ENCODE measurements at regions not wholly inside any gene's neighbourhood (a gene's known extent, or its start where the extent isn't known, plus 50 kb on each side); places are given as distances from the start of the nearest gene placed in this dataset.
"Not testable (repeated sequence)": the region's sequence is repeated elsewhere in the genome, so short reads cannot be mapped to it uniquely, and the experiment has no call there.

- TF ChIP-seq CTCF (IDR thresholded peaks at IDR 0.05): no peak
- Mint-ChIP-seq H3K27me3 (ENCODE audit: low read depth) (no peaks in the 10 kb centered on the region), H3K4me3 (ENCODE audit: unreplicated experiment) (no peak overlapping the region), H3K4me1 (ENCODE audit: low read depth) (peaks cover 39% of the 10 kb centered on the region), H3K36me3 (ENCODE audit: low read depth) (peaks cover 14% of the 10 kb centered on the region), H3K9me3 (ENCODE audit: low read depth) (peaks cover 12% of the 10 kb centered on the region), H3K27ac (ENCODE audit: unreplicated experiment) (peak overlapping the region; percentile 98)
- no peak for DNase-seq (ENCODE audit: low spot score)
These were observed 65.2 kb downstream of the EDN1 start for GRCh38 chr6:12355354-12355753.

GRCh38 chr6:12356431-12356830, 66.3 kb downstream of the EDN1 start:
- peaks cover 9% of the 10 kb centered on the region for H3K9me3 Mint-ChIP-seq (ENCODE audit: low read depth)
- no peak overlapping the region for H3K27ac Mint-ChIP-seq (ENCODE audit: unreplicated experiment)
- no peak overlapping the region for H3K4me3 Mint-ChIP-seq (ENCODE audit: unreplicated experiment)
- no peaks in the 10 kb centered on the region for H3K27me3 Mint-ChIP-seq (ENCODE audit: low read depth)
- no peak for TF ChIP-seq CTCF (IDR thresholded peaks at IDR 0.05)
- no peak for DNase-seq (ENCODE audit: low spot score)
- peaks cover 39% of the 10 kb centered on the region for H3K4me1 Mint-ChIP-seq (ENCODE audit: low read depth)
- H3K36me3 Mint-ChIP-seq (ENCODE audit: low read depth): peaks cover 10% of the 10 kb centered on the region

GRCh38 chr6:12356983-12357972, 67.1 kb downstream of the EDN1 start:
- no peak overlapping the region for H3K27ac Mint-ChIP-seq (ENCODE audit: unreplicated experiment)
- H3K36me3 Mint-ChIP-seq (ENCODE audit: low read depth): peaks cover 5% of the 10 kb centered on the region
- H3K4me1 Mint-ChIP-seq (ENCODE audit: low read depth): peaks cover 39% of the 10 kb centered on the region
- H3K27me3 Mint-ChIP-seq (ENCODE audit: low read depth): no peaks in the 10 kb centered on the region
- TF ChIP-seq CTCF (IDR thresholded peaks at IDR 0.05): no peak
- H3K4me3 Mint-ChIP-seq (ENCODE audit: unreplicated experiment): no peak overlapping the region
- H3K9me3 Mint-ChIP-seq (ENCODE audit: low read depth): peaks cover 3% of the 10 kb centered on the region
- DNase-seq (ENCODE audit: low spot score): no peak

- no peaks in the 10 kb centered on the region for H3K27me3 Mint-ChIP-seq (ENCODE audit: low read depth)
- TF ChIP-seq CTCF (IDR thresholded peaks at IDR 0.05): no peak
- H3K27ac Mint-ChIP-seq (ENCODE audit: unreplicated experiment): no peak overlapping the region
- no peak overlapping the region for H3K4me3 Mint-ChIP-seq (ENCODE audit: unreplicated experiment)
- H3K36me3 Mint-ChIP-seq (ENCODE audit: low read depth): no peaks in the 10 kb centered on the region
- DNase-seq (ENCODE audit: low spot score): no peak
- peaks cover 38% of the 10 kb centered on the region for H3K4me1 Mint-ChIP-seq (ENCODE audit: low read depth)
- no peaks in the 10 kb centered on the region for H3K9me3 Mint-ChIP-seq (ENCODE audit: low read depth)
These were observed 68.9 kb downstream of the EDN1 start for GRCh38 chr6:12359036-12359435.

GRCh38 chr6:12361042-12361765, 71.0 kb downstream of the EDN1 start:
- H3K9me3 Mint-ChIP-seq (ENCODE audit: low read depth): no peaks in the 10 kb centered on the region

GRCh38 chr6:12363277-12363650, 73.1 kb downstream of the EDN1 start:
- not testable (repeated sequence) for H3K36me3 Mint-ChIP-seq (ENCODE audit: low read depth); H3K9me3 Mint-ChIP-seq (ENCODE audit: low read depth); H3K27ac Mint-ChIP-seq (ENCODE audit: unreplicated experiment); H3K27me3 Mint-ChIP-seq (ENCODE audit: low read depth); DNase-seq (ENCODE audit: low spot score); H3K4me3 Mint-ChIP-seq (ENCODE audit: unreplicated experiment)
- H3K4me1 Mint-ChIP-seq (ENCODE audit: low read depth): peaks cover 25% of the 10 kb centered on the region

More at GRCh38 chr6:12361042-12361765, 71.0 kb downstream of the EDN1 start:
- no peak overlapping the region for H3K4me3 Mint-ChIP-seq (ENCODE audit: unreplicated experiment)
- no peak for DNase-seq (ENCODE audit: low spot score)
- H3K36me3 Mint-ChIP-seq (ENCODE audit: low read depth): no peaks in the 10 kb centered on the region
- no peaks in the 10 kb centered on the region for H3K27me3 Mint-ChIP-seq (ENCODE audit: low read depth)
- H3K4me1 Mint-ChIP-seq (ENCODE audit: low read depth): peaks cover 29% of the 10 kb centered on the region
- no peak overlapping the region for H3K27ac Mint-ChIP-seq (ENCODE audit: unreplicated experiment)
- TF ChIP-seq CTCF (IDR thresholded peaks at IDR 0.05): no peak
